HCT116 (cell line): ENCODE measurements at regions not wholly inside any gene's neighbourhood (a gene's known extent, or its start where the extent isn't known, plus 50 kb on each side); places are given as distances from the start of the nearest gene placed in this dataset.

ENCODE experiments used
- ATAC-seq: fragments of 200-7000 bp; cut with Tn5 transposase; 2 replicates; pipeline ENCODE4 v1.9.1; 2020; ENCODE audit warnings: mild to moderate bottlenecking, moderate library complexity
- BruUV-seq: library from RNA; stranded (reverse); fragments of 400-500 nt; replicated peaks from 2 replicates; lab custom pipeline; 2021; lab: Mats Ljungman, UMichigan
- CTCF ChIA-PET: fragments of 300-600 bp; sonication (Branson Sonifier 250); formaldehyde crosslinking; loops from one replicate; lab custom pipeline; 2021; ENCODE audit warnings: antibody characterized with exemption; lab: Charles Lee
- POLR2A ChIA-PET: fragments of 300-600, 350-600 bp; sonication (Branson Sonifier 250); formaldehyde crosslinking; loops from one replicate; lab custom pipeline; 2021; ENCODE audit warnings: antibody characterized with exemption; lab: Charles Lee
- RAD21 ChIA-PET, 2 experiments: fragments of 300-600 bp; sonication (Branson Sonifier 250); formaldehyde crosslinking; loops; one replicate each; lab custom pipeline; 2023; ENCODE audit warnings: low total read pairs in 2 of 2; ENCODE audit not compliant: uncharacterized antibody in 2 of 2, unreplicated experiment in 2 of 2, low non-redundant PET in 1 of 2; lab: Charles Lee
- DNase-seq: peaks from one replicate; pipeline ENCODE4 v3.0.0-alpha.2; 2010; ENCODE audit warnings: low read depth, low spot score
- H2AFZ ChIP-seq: fragments of 200-600 bp; shearing (Covaris generic), sonication (generic); 2 replicates; pipeline ENCODE4 v1.6.1; 2017; ENCODE audit warnings: low read depth, mixed run types, mixed read lengths, antibody characterized with exemption, low read length; ENCODE audit not compliant: poor library complexity, severe bottlenecking
- H3K27ac ChIP-seq: 2 replicates; pipeline ENCODE4 v1.5.1; 2012; ENCODE audit warnings: low read depth, low read length
- H3K27me3 ChIP-seq: fragments of 200-600 bp; sonication (generic); 2 replicates; pipeline ENCODE4 v1.6.1; 2016; ENCODE audit warnings: mixed run types, low read length, mixed read lengths; ENCODE audit not compliant: insufficient read depth
- H3K36me3 ChIP-seq, 2 experiments: fragments of 200-500 bp in 1 of 2; fragments of 200-600 bp in 1 of 2; sonication (Bioruptor generic) in 1 of 2; sonication (generic) in 1 of 2; 2 replicates each; pipeline versions ENCODE4 v1.5.1 to v1.6.1; 2014 to 2016; ENCODE audit warnings: low read length in 2 of 2, inconsistent platforms in 1 of 2, mixed read lengths in 1 of 2, mixed run types in 1 of 2; ENCODE audit not compliant: insufficient read depth in 2 of 2, control insufficient read depth in 1 of 2
- H3K4me1 ChIP-seq, 2 experiments: fragments of 200-600 bp in 1 of 2; sonication (generic) in 1 of 2; 2 replicates each; pipeline versions ENCODE4 v1.5.1 to v1.6.1; 2012 to 2017; ENCODE audit warnings: low read length in 2 of 2, inconsistent platforms in 1 of 2, mild to moderate bottlenecking in 1 of 2, mixed read lengths in 1 of 2, mixed run types in 1 of 2, moderate library complexity in 1 of 2; ENCODE audit not compliant: insufficient read depth in 2 of 2, control insufficient read depth in 1 of 2
- H3K4me2 ChIP-seq: fragments of 200-600 bp; sonication (generic); 2 replicates; pipeline ENCODE4 v1.6.1; 2017; ENCODE audit warnings: mixed run types, low read length, mixed read lengths
- H3K4me3 ChIP-seq, 2 experiments: fragments of 200-600 bp in 1 of 2; sonication (generic) in 1 of 2; replicated peaks in 1 of 2; 2 replicates each; pipeline ENCODE4 v1.5.1; 2011 to 2016; ENCODE audit warnings: low read length in 2 of 2, control low read depth in 1 of 2, low read depth in 1 of 2, mild to moderate bottlenecking in 1 of 2, mixed read lengths in 1 of 2, mixed run types in 1 of 2
- H3K79me2 ChIP-seq: fragments of 200-600 bp; sonication (generic); 2 replicates; pipeline ENCODE4 v1.6.1; 2017; ENCODE audit warnings: mild to moderate bottlenecking, mixed run types, low read length, moderate library complexity, mixed read lengths; ENCODE audit not compliant: insufficient read depth
- H3K9ac ChIP-seq: fragments of 200-600 bp; sonication (generic); 2 replicates; pipeline ENCODE4 v1.6.1; 2016; ENCODE audit warnings: low read length, mixed read lengths
- H3K9me2 ChIP-seq: fragments of 200-600 bp; sonication (generic), shearing (Covaris generic); 2 replicates; pipeline ENCODE4 v1.6.1; 2017; ENCODE audit warnings: mixed run types, mild to moderate bottlenecking, moderate library complexity; ENCODE audit not compliant: insufficient read depth
- H3K9me3 ChIP-seq, 2 experiments: fragments of 200-500 bp in 1 of 2; fragments of 200-600 bp in 1 of 2; sonication (Bioruptor generic) in 1 of 2; sonication (generic) in 1 of 2; 2 replicates each; pipeline ENCODE4 v1.6.1; 2014 to 2017; ENCODE audit warnings: low read length in 2 of 2, mixed read lengths in 2 of 2, inconsistent platforms in 1 of 2, low read depth in 1 of 2, mild to moderate bottlenecking in 1 of 2, mixed run types in 1 of 2, moderate library complexity in 1 of 2; ENCODE audit not compliant: control insufficient read depth in 1 of 2, insufficient read depth in 1 of 2
- H4K20me1 ChIP-seq: fragments of 200-600 bp; sonication (generic), shearing (Covaris generic); 2 replicates; pipeline ENCODE4 v1.6.1; 2017; ENCODE audit warnings: mixed run types, mild to moderate bottlenecking, moderate library complexity; ENCODE audit not compliant: insufficient read depth
- CBX3 ChIP-seq: IDR thresholded peaks from 2 replicates; pipeline ENCODE4 v1.6.1; 2012; ENCODE audit warnings: low read depth
- CEBPB ChIP-seq: IDR thresholded peaks from 2 replicates; pipeline ENCODE4 v1.6.1; 2012; ENCODE audit warnings: low read depth
- CTCF ChIP-seq, 3 experiments: fragments of 200-600 bp in 1 of 3; sonication (generic) in 1 of 3; IDR thresholded peaks in 2 of 3; conservative IDR thresholded peaks in 1 of 3; 2 replicates each; pipeline ENCODE4 v1.5.1; 2012 to 2017; ENCODE audit warnings: low read depth in 2 of 3, low read length in 2 of 3, antibody characterized with exemption in 1 of 3, borderline replicate concordance in 1 of 3, control low read depth in 1 of 3, mild to moderate bottlenecking in 1 of 3, mixed read lengths in 1 of 3, mixed run types in 1 of 3, moderate library complexity in 1 of 3; ENCODE audit not compliant: insufficient read depth in 1 of 3
- EGR1 ChIP-seq: IDR thresholded peaks from 2 replicates; pipeline ENCODE4 v1.6.1; 2012; ENCODE audit warnings: low read depth
- ELF1 ChIP-seq: IDR thresholded peaks from 2 replicates; pipeline ENCODE4 v1.6.1; 2012; ENCODE audit warnings: low read depth, borderline replicate concordance
- EZH2 ChIP-seq: fragments of 200-600 bp; sonication (generic); IDR thresholded peaks from 2 replicates; pipeline ENCODE4 v1.6.1; 2017; ENCODE audit warnings: antibody characterized with exemption, mixed run types
- JUND ChIP-seq: IDR thresholded peaks from 2 replicates; pipeline ENCODE4 v1.6.1; 2012
- MAX ChIP-seq: IDR thresholded peaks from 2 replicates; pipeline ENCODE4 v1.6.1; 2012
- POLR2AphosphoS5 ChIP-seq: IDR thresholded peaks from 2 replicates; pipeline ENCODE4 v1.6.1; 2011; ENCODE audit warnings: mild to moderate bottlenecking, low read depth, low read length, moderate library complexity
- RAD21 ChIP-seq: IDR thresholded peaks from 2 replicates; pipeline ENCODE4 v1.6.1; 2012; ENCODE audit warnings: low read depth, mild to moderate bottlenecking
- SP1 ChIP-seq: IDR thresholded peaks from 2 replicates; pipeline ENCODE4 v1.6.1; 2012; ENCODE audit warnings: low read depth
- SRF ChIP-seq: IDR thresholded peaks from 2 replicates; pipeline ENCODE4 v1.6.1; 2012; ENCODE audit warnings: low read depth
- TCF7L2 ChIP-seq: IDR thresholded peaks from 2 replicates; pipeline ENCODE4 v1.7.0; 2011; ENCODE audit warnings: borderline replicate concordance, inconsistent platforms; ENCODE audit not compliant: insufficient read depth, insufficient read length; ENCODE audit errors: extremely low read depth
- YY1 ChIP-seq: IDR thresholded peaks from 2 replicates; pipeline ENCODE4 v1.6.1; 2011; ENCODE audit warnings: low read length, low read depth, moderate library complexity, mild to moderate bottlenecking; ENCODE audit not compliant: insufficient replicate concordance; ENCODE audit errors: extremely low read depth
- ZBTB33 ChIP-seq: IDR thresholded peaks from 2 replicates; pipeline ENCODE4 v1.6.1; 2011; ENCODE audit warnings: mild to moderate bottlenecking, low read length, moderate library complexity; ENCODE audit not compliant: insufficient replicate concordance; ENCODE audit errors: extremely low read depth
- ZFX ChIP-seq: fragments of 450-650 bp; IDR thresholded peaks from 2 replicates; pipeline ENCODE4 v1.6.1; 2017
- ZNF274 ChIP-seq: fragments of 200-500 bp; sonication (Bioruptor generic); IDR thresholded peaks from 2 replicates; pipeline ENCODE4 v1.6.1; 2014; ENCODE audit warnings: mild to moderate bottlenecking, low read depth, low read length, inconsistent platforms
- intact Hi-C: fragments of 100-400 bp; cut with micrococcal nuclease; formaldehyde crosslinking; loops from 2 replicates; pipeline ENCODE4 v1.10.0; 2022

GRCh38 chr13:111547726-111548273 lies 227.4 kb downstream of the TEX29 start (continued):
- TF ChIP-seq ZBTB33, result no peak
- no peak for TF ChIP-seq ELF1
- TF ChIP-seq CBX3, result no peak
- no peak for TF ChIP-seq RAD21
- TF ChIP-seq EZH2, result no peak
- TF ChIP-seq CEBPB, result no peak
- no peak for TF ChIP-seq SP1
- TF ChIP-seq ZNF274, result no peak
- no peak for TF ChIP-seq YY1
- no peak for TF ChIP-seq ZFX
- TF ChIP-seq TCF7L2, result no peak
- no peak for TF ChIP-seq POLR2AphosphoS5
- TF ChIP-seq, all 23 proteins: peak for 0

GRCh38 chr13:111548301-111548700 lies 227.9 kb downstream of the TEX29 start:
- intact Hi-C loops, result no loop called here
- no peak overlapping the region for H3K4me2 ChIP-seq
- ChIA-PET CTCF (no interaction called here), POLR2A (no interaction called here), RAD21 (no interaction called here)
- H2AFZ ChIP-seq, result no peak overlapping the region
- no peaks in the 10 kb centered on the region for H3K9me2 ChIP-seq
- H3K4me3 ChIP-seq, result no peak overlapping the region
- H3K9ac ChIP-seq, result no peak overlapping the region
- no peaks in the 10 kb centered on the region for H3K9me3 ChIP-seq
- no peaks in the 10 kb centered on the region for H3K4me1 ChIP-seq
- ATAC-seq, result no peak
- no TSS peak for BruUV-seq
- H3K36me3 ChIP-seq, result no peaks in the 10 kb centered on the region
- DNase-seq, result no peak
- H3K79me2 ChIP-seq, result no peaks in the 10 kb centered on the region
- H3K27me3 ChIP-seq, result peaks cover 6% of the 10 kb centered on the region; the same call in 1 of the 2 replicates
- H4K20me1 ChIP-seq, result no peaks in the 10 kb centered on the region
- no peak for TF ChIP-seq SP1
- TF ChIP-seq MAX, result no peak
- no peak for TF ChIP-seq EZH2
- no peak for TF ChIP-seq ZBTB33
- no peak for TF ChIP-seq ZFX
- no peak for TF ChIP-seq POLR2AphosphoS5
- TF ChIP-seq JUND, result no peak
- no peak for TF ChIP-seq CTCF (IDR thresholded peaks at IDR 0.05 in 2 of 3, conservative IDR thresholded peaks at IDR 0.05 in 1 of 3; ENCODE audit: borderline replicate concordance in 1 of 3, insufficient read depth in 1 of 3, low read depth in 2 of 3, low read length in 2 of 3)
- TF ChIP-seq CBX3, result no peak
- no peak for TF ChIP-seq EGR1
- TF ChIP-seq ELF1, result no peak
- TF ChIP-seq CEBPB, result no peak
- no peak for TF ChIP-seq SRF
- no peak overlapping the region for H3K27ac ChIP-seq
